SU-DHL-6 (cell line): ENCODE measurements at regions not wholly inside any gene's neighbourhood (a gene's known extent, or its start where the extent isn't known, plus 50 kb on each side); places are given as distances from the start of the nearest gene placed in this dataset.

ENCODE experiments used
- EZH2phosphoT487 ChIP-seq: fragments of 200-600 bp; sonication (generic), shearing (Covaris generic); conservative IDR thresholded peaks from 2 replicates; pipeline ENCODE4 v1.6.1; 2018; ENCODE audit warnings: mild to moderate bottlenecking, antibody characterized with exemption, low read length, moderate library complexity, mixed read lengths
- TF ChIP-seq, protein P1 (sequence below): fragments of 200-600 bp; sonication (generic); IDR thresholded peaks from one replicate; pipeline ENCODE4 v1.5.1; 2017; ENCODE audit warnings: antibody characterized with exemption, mild to moderate bottlenecking, low read length, moderate library complexity; ENCODE audit not compliant: insufficient read depth, poor library complexity, severe bottlenecking

DNA sequence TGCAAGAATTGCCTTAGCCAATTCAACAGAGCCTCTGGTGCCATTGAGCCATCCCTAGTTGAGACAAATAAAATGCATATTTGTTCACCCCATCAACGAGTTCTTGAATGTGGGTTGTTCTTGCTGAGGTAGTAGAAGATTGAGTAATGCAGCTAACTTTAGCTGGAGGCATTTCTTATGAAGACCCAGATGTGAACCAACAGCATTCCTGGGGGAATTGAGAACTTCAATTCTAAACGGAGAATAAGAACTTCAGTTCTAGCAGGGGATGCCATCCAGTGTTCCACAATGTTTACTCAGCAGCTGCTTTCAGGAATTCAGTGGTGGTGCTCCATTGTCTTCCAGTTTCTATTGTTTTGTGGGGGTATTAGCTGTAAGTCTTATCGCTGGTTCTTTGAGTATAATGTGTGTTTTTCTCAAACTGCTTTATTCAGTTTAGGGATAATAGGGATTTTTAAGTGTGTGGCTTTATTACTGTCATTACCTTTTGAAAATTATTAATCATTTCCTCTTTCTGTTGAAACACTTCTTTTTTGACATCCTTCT lies 1968.2 kb upstream of the NUDT12 start:
- TF ChIP-seq, protein P1, sequence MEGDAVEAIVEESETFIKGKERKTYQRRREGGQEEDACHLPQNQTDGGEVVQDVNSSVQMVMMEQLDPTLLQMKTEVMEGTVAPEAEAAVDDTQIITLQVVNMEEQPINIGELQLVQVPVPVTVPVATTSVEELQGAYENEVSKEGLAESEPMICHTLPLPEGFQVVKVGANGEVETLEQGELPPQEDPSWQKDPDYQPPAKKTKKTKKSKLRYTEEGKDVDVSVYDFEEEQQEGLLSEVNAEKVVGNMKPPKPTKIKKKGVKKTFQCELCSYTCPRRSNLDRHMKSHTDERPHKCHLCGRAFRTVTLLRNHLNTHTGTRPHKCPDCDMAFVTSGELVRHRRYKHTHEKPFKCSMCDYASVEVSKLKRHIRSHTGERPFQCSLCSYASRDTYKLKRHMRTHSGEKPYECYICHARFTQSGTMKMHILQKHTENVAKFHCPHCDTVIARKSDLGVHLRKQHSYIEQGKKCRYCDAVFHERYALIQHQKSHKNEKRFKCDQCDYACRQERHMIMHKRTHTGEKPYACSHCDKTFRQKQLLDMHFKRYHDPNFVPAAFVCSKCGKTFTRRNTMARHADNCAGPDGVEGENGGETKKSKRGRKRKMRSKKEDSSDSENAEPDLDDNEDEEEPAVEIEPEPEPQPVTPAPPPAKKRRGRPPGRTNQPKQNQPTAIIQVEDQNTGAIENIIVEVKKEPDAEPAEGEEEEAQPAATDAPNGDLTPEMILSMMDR, result no peak
- TF ChIP-seq EZH2phosphoT487, result no peak
